ENCODE measurements at regions not wholly inside any gene's neighbourhood (a gene's known extent, or its start where the extent isn't known, plus 50 kb on each side); places are given as distances from the start of the nearest gene placed in this dataset.

- in situ Hi-C loops (cut with MboI): no loop called here
- no peak overlapping the region for H3K4me3 ChIP-seq
- WGBS (ENCODE audit: insufficient coverage, low coverage, missing lambda C conversion rate): 7% methylated on average over 4 of the region's 4 CpGs
- BruUV-seq (replicated peaks): no TSS peak
- H3K27me3 ChIP-seq (ENCODE audit: control insufficient read depth in 2 of 2, insufficient read depth in 2 of 2, low read length in 2 of 2): no peaks in the 10 kb centered on the region
- intact Hi-C loops (cut with micrococcal nuclease): no loop called here
- H3K4me1 ChIP-seq (replicated peaks in 1 of 2; ENCODE audit: control insufficient read depth in 2 of 2, insufficient read depth in 2 of 2, low read length in 2 of 2): no peaks in the 10 kb centered on the region
- H3K9me3 ChIP-seq (replicated peaks; ENCODE audit: control insufficient read depth, insufficient read depth, low read depth, low read length): no peaks in the 10 kb centered on the region
- H3K27ac ChIP-seq (ENCODE audit: extremely low read depth, low read depth, low read length): no peak overlapping the region
- H3K79me2 ChIP-seq (ENCODE audit: control insufficient read depth, insufficient read depth, low read length): no peaks in the 10 kb centered on the region
- no peak for FAIRE-seq
- H3K4me2 ChIP-seq (ENCODE audit: insufficient read depth, low read length): no peak overlapping the region
- no peak overlapping the region for H2AFZ ChIP-seq (ENCODE audit: low read depth, low read length)
- no peak for ATAC-seq
- CTCF ChIA-PET (ENCODE audit: low intra/inter-chr PET ratio): interaction anchor here (0.6 kb wide), 1 partner anchor 580 kb away, joined by 3 read pairs; no protein-coding TSS in a partner anchor
- H3K9me1 ChIP-seq (ENCODE audit: control insufficient read depth, insufficient read depth, low read length): no peaks in the 10 kb centered on the region
- H3K9ac ChIP-seq (ENCODE audit: insufficient read depth in 1 of 2, low read depth in 2 of 2, low read length in 2 of 2): no peak overlapping the region
- no peaks in the 10 kb centered on the region for H3K36me3 ChIP-seq (ENCODE audit: control insufficient read depth, insufficient read depth, low read length)
- no peaks in the 10 kb centered on the region for H4K20me1 ChIP-seq (replicated peaks; ENCODE audit: control insufficient read depth, insufficient read depth, low read length)
- no peak for DNase-seq (ENCODE audit: extremely low read depth in 1 of 4, low spot score in 3 of 4)
- POLR2A ChIA-PET: no interaction called here
- TF ChIP-seq FOXM1 (IDR thresholded peaks at IDR 0.05; ENCODE audit: low read depth) (no peak), FOXM1 (CRISPR knock-in tag; IDR thresholded peaks at IDR 0.05; ENCODE audit: low read depth) (no peak), USF1 (CRISPR knock-in tag; IDR thresholded peaks at IDR 0.05) (no peak), U2AF1 (optimal IDR thresholded peaks at IDR 0.05; ENCODE audit: low read depth, low read length) (no peak), HNRNPLL (IDR thresholded peaks at IDR 0.05; ENCODE audit: low read depth, low read length, poor library complexity, severe bottlenecking) (no peak), ZZZ3 (IDR thresholded peaks at IDR 0.05) (no peak), TSHZ1 (CRISPR knock-in tag; IDR thresholded peaks at IDR 0.05) (no peak)
- TF ChIP-seq, protein P1, sequence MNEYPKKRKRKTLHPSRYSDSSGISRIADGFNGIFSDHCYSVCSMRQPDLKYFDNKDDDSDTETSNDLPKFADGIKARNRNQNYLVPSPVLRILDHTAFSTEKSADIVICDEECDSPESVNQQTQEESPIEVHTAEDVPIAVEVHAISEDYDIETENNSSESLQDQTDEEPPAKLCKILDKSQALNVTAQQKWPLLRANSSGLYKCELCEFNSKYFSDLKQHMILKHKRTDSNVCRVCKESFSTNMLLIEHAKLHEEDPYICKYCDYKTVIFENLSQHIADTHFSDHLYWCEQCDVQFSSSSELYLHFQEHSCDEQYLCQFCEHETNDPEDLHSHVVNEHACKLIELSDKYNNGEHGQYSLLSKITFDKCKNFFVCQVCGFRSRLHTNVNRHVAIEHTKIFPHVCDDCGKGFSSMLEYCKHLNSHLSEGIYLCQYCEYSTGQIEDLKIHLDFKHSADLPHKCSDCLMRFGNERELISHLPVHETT (CRISPR knock-in tag; conservative IDR thresholded peaks at IDR 0.05 in 1 of 2, IDR thresholded peaks at IDR 0.05 in 1 of 2): no peak
Observed at GRCh38 chr6:121904559-121904958, 469.1 kb downstream of the GJA1 start.

Data from K562 (cell line).